HG03159 (cell line): ENCODE measurements at regions not wholly inside any gene's neighbourhood (a gene's known extent, or its start where the extent isn't known, plus 50 kb on each side); places are given as distances from the start of the nearest gene placed in this dataset.

ENCODE experiments used
- ATAC-seq: cut with Tn5 transposase; IDR thresholded peaks from one replicate; pipeline ENCODE4 v1.9.1; 2021; ENCODE audit warnings: mild to moderate bottlenecking, moderate library complexity; ENCODE audit not compliant: unreplicated experiment

- ATAC-seq, result no peak
Observed at GRCh38 chr3:72316501-72317279, 531.6 kb downstream of the SHQ1 start.

GRCh38 chr3:72313308-72313707 is 528.4 kb upstream of the PROK2 start:
- no peak for ATAC-seq

- ATAC-seq, result no peak
Observed at GRCh38 chr3:72312339-72312738, 527.4 kb upstream of the PROK2 start.

- ATAC-seq, result no peak
Observed at GRCh38 chr3:72311425-72311824, 526.5 kb upstream of the PROK2 start.

GRCh38 chr3:72310419-72311380 is 525.8 kb upstream of the PROK2 start:
- ATAC-seq, result peak; percentile 90

GRCh38 chr3:72309661-72310418 is 524.9 kb upstream of the PROK2 start:
- no peak for ATAC-seq

DNA sequence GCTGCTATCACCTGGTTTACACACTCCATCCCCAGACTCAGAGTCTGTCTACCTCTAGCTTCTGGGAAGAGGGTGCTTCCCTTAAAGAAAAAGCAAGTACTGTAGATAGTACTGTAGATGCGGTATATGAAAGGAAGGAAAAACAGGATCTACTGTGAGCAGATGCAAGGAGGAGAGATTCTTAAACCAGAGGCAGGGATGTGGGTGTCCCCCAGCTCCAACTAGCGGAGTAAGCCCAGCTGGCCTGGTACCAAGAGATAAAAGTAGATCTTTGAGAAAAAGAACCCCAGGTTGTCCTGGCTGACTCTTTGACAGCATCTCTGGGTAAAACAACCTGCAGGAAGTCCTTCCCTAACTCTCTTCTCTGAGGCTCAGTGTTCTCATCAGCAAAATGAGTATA is 523.7 kb upstream of the PROK2 start:
- ATAC-seq, result no peak

DNA sequence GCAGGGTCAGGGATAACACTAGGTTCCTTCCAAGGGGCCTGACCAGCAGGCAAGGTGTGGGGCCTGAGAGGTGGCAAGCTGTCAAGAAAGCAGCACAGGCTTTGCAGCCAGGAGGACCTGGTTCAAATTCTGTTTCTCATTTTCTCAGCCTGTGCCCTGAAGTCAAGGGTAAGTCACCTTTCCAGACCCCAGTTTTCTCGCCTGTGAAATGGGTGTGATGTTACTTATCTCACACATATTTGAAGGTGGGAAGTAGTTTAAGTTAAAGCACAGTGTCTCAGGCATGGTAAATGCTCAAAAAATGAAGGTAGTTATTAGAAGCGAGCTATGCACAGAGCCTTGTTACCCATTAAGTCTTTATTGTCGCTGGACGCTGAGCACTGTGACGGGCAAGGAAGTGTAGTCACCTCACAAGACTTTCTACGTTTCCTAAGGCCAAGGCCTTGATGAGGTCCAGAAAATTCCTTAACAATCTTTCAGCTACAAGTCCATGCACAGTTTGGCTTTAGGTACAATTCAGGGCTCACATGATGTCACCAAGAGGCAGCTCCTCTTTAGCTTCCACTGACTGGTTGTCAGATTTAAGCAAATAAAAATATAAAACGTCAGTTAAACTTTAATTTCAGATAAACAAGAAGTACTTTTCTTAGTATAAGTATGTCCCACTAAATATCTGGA is 522.6 kb upstream of the PROK2 start:
- ATAC-seq, result no peak

GRCh38 chr3:72306800-72307341 is 521.9 kb upstream of the PROK2 start:
- no peak for ATAC-seq

DNA sequence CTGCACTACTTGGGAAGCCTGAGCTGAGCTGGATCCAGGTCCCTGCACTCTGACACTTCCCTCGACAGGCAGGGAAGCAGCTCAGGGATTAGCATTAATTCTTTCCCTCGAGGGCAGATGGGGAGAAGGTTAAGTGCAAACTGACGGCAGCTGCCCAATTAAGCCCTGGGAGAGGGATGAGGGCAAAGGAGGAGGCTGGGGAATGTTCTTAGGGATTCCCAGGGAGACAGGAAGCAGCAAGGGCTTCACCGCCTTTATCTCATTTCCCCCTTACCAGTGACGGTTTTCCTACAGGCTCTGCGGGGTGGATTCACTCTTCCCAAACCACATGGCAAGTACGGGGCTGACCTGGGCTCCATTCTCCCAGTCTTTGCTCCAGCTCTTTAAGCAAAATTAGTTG is 519.0 kb upstream of the PROK2 start:
- ATAC-seq, result no peak

DNA sequence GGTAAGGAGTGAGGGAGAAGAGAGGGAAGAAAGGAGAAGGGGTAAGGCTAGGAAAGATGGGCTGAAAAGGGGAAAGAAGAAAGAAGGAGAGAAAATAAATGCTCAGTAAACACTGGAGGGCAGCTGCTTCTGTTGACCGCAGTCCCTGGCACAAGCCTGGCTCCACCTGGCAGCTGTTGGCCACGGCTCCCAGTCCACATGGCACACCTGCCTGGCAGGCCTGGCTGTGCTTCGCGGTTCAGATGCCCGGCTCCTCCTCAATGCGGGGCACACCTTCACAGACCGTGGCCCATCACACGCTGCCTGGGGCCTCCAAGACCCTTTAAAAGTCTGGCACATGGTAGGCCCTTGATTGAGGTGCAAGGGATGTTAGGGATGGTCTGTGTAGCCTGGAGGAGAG is 516.8 kb upstream of the PROK2 start:
- ATAC-seq, result no peak

GRCh38 chr3:72300621-72301020 is 515.7 kb upstream of the PROK2 start:
- ATAC-seq, result no peak

- no peak for ATAC-seq
Observed at GRCh38 chr3:72299823-72300222, 514.9 kb upstream of the PROK2 start.

GRCh38 chr3:72299321-72299802 is 514.4 kb upstream of the PROK2 start:
- ATAC-seq, result no peak

GRCh38 chr3:72298201-72299152 is 513.5 kb upstream of the PROK2 start:
- no peak for ATAC-seq

GRCh38 chr3:72297481-72297880 is 512.5 kb upstream of the PROK2 start:
- no peak for ATAC-seq

DNA sequence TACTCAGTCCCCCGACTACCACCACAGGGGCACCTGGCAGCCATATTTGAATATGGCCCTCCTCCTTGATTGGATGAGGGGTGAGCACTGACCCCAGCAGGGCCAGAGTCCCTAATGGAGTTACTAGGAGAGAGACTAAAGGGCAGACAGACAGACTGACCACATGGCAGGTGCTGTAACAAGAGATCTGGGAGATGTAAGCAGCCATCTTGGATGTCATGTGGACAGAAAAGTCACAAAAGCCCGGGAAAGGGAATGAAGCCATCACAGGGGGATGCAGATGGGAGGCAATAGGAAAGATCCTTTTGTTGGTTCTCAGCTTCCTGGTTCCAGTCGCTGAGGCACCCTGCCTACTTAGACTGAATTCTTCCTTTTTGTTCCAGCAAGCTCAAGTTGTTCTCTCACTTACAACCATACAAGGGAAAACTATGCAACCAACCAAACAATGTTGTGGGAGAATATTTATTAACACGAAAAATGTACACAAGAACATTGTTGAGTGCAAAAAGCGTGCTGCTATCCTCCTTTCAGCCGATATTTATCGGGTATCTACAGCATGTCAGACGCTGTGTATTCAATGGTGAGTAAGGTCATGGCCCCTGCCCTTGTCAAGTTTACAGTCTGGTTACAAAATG is 511.6 kb upstream of the PROK2 start:
- no peak for ATAC-seq

GRCh38 chr3:72295962-72296450 is 511.1 kb upstream of the PROK2 start:
- no peak for ATAC-seq
